H9 (cell line): ENCODE measurements at regions not wholly inside any gene's neighbourhood (a gene's known extent, or its start where the extent isn't known, plus 50 kb on each side); places are given as distances from the start of the nearest gene placed in this dataset.

Experiments
- DNase-seq: peaks from one replicate; pipeline ENCODE4 v3.0.0-alpha.2; 2017
- H2AFZ ChIP-seq: one replicate; pipeline ENCODE4 v1.6.1; 2013; ENCODE audit warnings: mild to moderate bottlenecking, low read length, control low read depth, moderate library complexity
- H2AK5ac ChIP-seq: 2 replicates; pipeline ENCODE4 v1.6.1; 2013; ENCODE audit warnings: low read length, control low read depth, mixed read lengths; ENCODE audit not compliant: insufficient read length
- H2BK120ac ChIP-seq: one replicate; pipeline ENCODE4 v1.6.1; 2013; ENCODE audit warnings: low read depth, mild to moderate bottlenecking, low read length, control low read depth, inconsistent platforms; ENCODE audit not compliant: poor library complexity, severe bottlenecking
- H2BK12ac ChIP-seq: 2 replicates; pipeline ENCODE4 v1.6.1; 2013; ENCODE audit warnings: low read length, control low read depth, mixed read lengths, low read depth; ENCODE audit not compliant: insufficient read length
- H2BK15ac ChIP-seq: 2 replicates; pipeline ENCODE4 v1.6.1; 2013; ENCODE audit warnings: low read depth, low read length, control low read depth
- H2BK20ac ChIP-seq: one replicate; pipeline ENCODE4 v1.6.1; 2013; ENCODE audit warnings: low read depth, mild to moderate bottlenecking, low read length, control low read depth, inconsistent platforms; ENCODE audit not compliant: poor library complexity, severe bottlenecking
- H2BK5ac ChIP-seq: 2 replicates; pipeline ENCODE4 v1.6.1; 2013; ENCODE audit warnings: low read length, control low read depth, mixed read lengths; ENCODE audit not compliant: insufficient read length
- H3K14ac ChIP-seq: 2 replicates; pipeline ENCODE4 v1.6.1; 2013; ENCODE audit warnings: low read length, control low read depth; ENCODE audit not compliant: insufficient read depth
- H3K18ac ChIP-seq: 2 replicates; pipeline ENCODE4 v1.6.1; 2013; ENCODE audit warnings: low read depth, mild to moderate bottlenecking, mixed read lengths, low read length, control low read depth; ENCODE audit not compliant: insufficient read length
- H3K23ac ChIP-seq: 2 replicates; pipeline ENCODE4 v1.6.1; 2013; ENCODE audit warnings: low read length, control low read depth, mixed read lengths, low read depth; ENCODE audit not compliant: insufficient read length
- H3K23me2 ChIP-seq: 2 replicates; pipeline ENCODE4 v1.6.1; 2013; ENCODE audit warnings: low read depth, mild to moderate bottlenecking, mixed read lengths, low read length, control low read depth; ENCODE audit not compliant: insufficient read length, poor library complexity, severe bottlenecking
- H3K27ac ChIP-seq: 2 replicates; pipeline ENCODE4 v1.5.1; 2013; ENCODE audit warnings: low read length, control low read depth, mixed read lengths, low read depth; ENCODE audit not compliant: insufficient read length
- H3K27me3 ChIP-seq: 2 replicates; pipeline ENCODE4 v1.6.1; 2013; ENCODE audit warnings: low read length, control low read depth, inconsistent platforms; ENCODE audit not compliant: insufficient read depth
- H3K4ac ChIP-seq: 2 replicates; pipeline ENCODE4 v1.6.1; 2013; ENCODE audit warnings: low read depth, mild to moderate bottlenecking, control low read depth, inconsistent platforms, low read length, moderate library complexity
- H3K4me1 ChIP-seq: 2 replicates; pipeline ENCODE4 v1.6.1; 2013; ENCODE audit warnings: low read length, control low read depth, inconsistent platforms; ENCODE audit not compliant: insufficient read depth
- H3K4me2 ChIP-seq: 2 replicates; pipeline ENCODE4 v1.6.1; 2013; ENCODE audit warnings: low read length, control low read depth, mixed read lengths; ENCODE audit not compliant: insufficient read length, insufficient read depth
- H3K56ac ChIP-seq: 2 replicates; pipeline ENCODE4 v1.6.1; 2013; ENCODE audit warnings: low read depth, mild to moderate bottlenecking, mixed read lengths, low read length, control low read depth; ENCODE audit not compliant: insufficient read length
- H3K79me1 ChIP-seq: 2 replicates; pipeline ENCODE4 v1.6.1; 2013; ENCODE audit warnings: low read depth, mild to moderate bottlenecking, moderate library complexity, low read length, control low read depth, inconsistent platforms; ENCODE audit not compliant: insufficient read depth, poor library complexity, severe bottlenecking
- H3K79me2 ChIP-seq: 2 replicates; pipeline ENCODE4 v1.6.1; 2013; ENCODE audit warnings: low read length, control low read depth, inconsistent platforms; ENCODE audit not compliant: insufficient read depth
- H3K9ac ChIP-seq: 2 replicates; pipeline ENCODE4 v1.6.1; 2013; ENCODE audit warnings: low read length, control low read depth, mixed read lengths; ENCODE audit not compliant: insufficient read length; ENCODE audit errors: extremely low read depth
- H3K9me3 ChIP-seq: one replicate; pipeline ENCODE4 v1.6.1; 2013; ENCODE audit warnings: low read depth, low read length, inconsistent platforms; ENCODE audit not compliant: control insufficient read depth
- H3T11ph ChIP-seq: one replicate; pipeline ENCODE4 v1.6.1; 2013; ENCODE audit warnings: mild to moderate bottlenecking, low read length, control low read depth, inconsistent platforms
- H4K20me1 ChIP-seq: one replicate; pipeline ENCODE4 v1.6.1; 2013; ENCODE audit not compliant: control insufficient read depth, insufficient read length, insufficient read depth
- H4K5ac ChIP-seq: 2 replicates; pipeline ENCODE4 v1.6.1; 2013; ENCODE audit warnings: low read depth, mild to moderate bottlenecking, mixed read lengths, low read length, control low read depth; ENCODE audit not compliant: insufficient read length
- H4K8ac ChIP-seq: replicated peaks from 2 replicates; pipeline ENCODE4 v1.6.1; 2013; ENCODE audit warnings: low read length, control low read depth, mixed read lengths, low read depth; ENCODE audit not compliant: insufficient read length
- H4K91ac ChIP-seq: 2 replicates; pipeline ENCODE4 v1.6.1; 2013; ENCODE audit warnings: low read depth, mild to moderate bottlenecking, moderate library complexity, mixed read lengths, low read length, control low read depth; ENCODE audit not compliant: insufficient read length
- H3K27ac Mint-ChIP-seq, 3 experiments: 2 replicates in 2 of 3; 3 replicates in 1 of 3; pipeline ENCODE4 v1.8.0; 2020 to 2021; ENCODE audit warnings: mixed read lengths in 3 of 3, mild to moderate bottlenecking in 1 of 3, moderate library complexity in 1 of 3
- H3K27me3 Mint-ChIP-seq: 2 replicates; pipeline ENCODE4 v1.8.0; 2021; ENCODE audit warnings: low read depth, mild to moderate bottlenecking, moderate library complexity, mixed read lengths
- H3K36me3 Mint-ChIP-seq, 3 experiments: 2 replicates in 2 of 3; 3 replicates in 1 of 3; pipeline ENCODE4 v1.8.0; 2020 to 2021; ENCODE audit warnings: low read depth in 3 of 3, mixed read lengths in 3 of 3; ENCODE audit not compliant: insufficient read depth in 1 of 3
- H3K4me1 Mint-ChIP-seq, 2 experiments: 2 replicates each; pipeline ENCODE4 v1.8.0; 2020; ENCODE audit warnings: mixed read lengths in 2 of 2
- H3K4me3 Mint-ChIP-seq, 2 experiments: 2 replicates in 1 of 2; 3 replicates in 1 of 2; pipeline ENCODE4 v1.8.0; 2020 to 2021; ENCODE audit warnings: mild to moderate bottlenecking in 2 of 2, mixed read lengths in 2 of 2, moderate library complexity in 1 of 2
- H3K9me3 Mint-ChIP-seq, 2 experiments: 2 replicates in 1 of 2; 3 replicates in 1 of 2; pipeline ENCODE4 v1.8.0; 2020; ENCODE audit warnings: mild to moderate bottlenecking in 2 of 2, mixed read lengths in 2 of 2, moderate library complexity in 1 of 2
- CTCF ChIP-seq: fragments of 200-600 bp; sonication (generic); conservative IDR thresholded peaks from 3 replicates; pipeline ENCODE4 v1.8.0; 2021; ENCODE audit warnings: antibody characterized with exemption, mild to moderate bottlenecking
- WGBS: extraction: QIAGEN DNeasy Blood & Tissue Kit; methylation state at CpG from one replicate; pipeline ENCODE4 v1.1.7; 2013; ENCODE audit warnings: missing lambda C conversion rate, low lambda C conversion rate, mixed read lengths; ENCODE audit not compliant: insufficient read length; ENCODE audit errors: extremely low coverage; 5-methylcytosine and 5-hydroxymethylcytosine counted together

GRCh38 chr9:74096420-74096819 is 400.7 kb upstream of the RORB start:
- Histone ChIP-seq H3K9me3 (peaks cover 9% of the 10 kb centered on the region), H3K27ac (no peak overlapping the region), H3K18ac (no peak overlapping the region), H3K4ac (no peak overlapping the region), H4K91ac (no peak overlapping the region), H3K23me2 (peaks cover 4% of the 10 kb centered on the region), H3K9ac (no peak overlapping the region), H3K27me3 (no peaks in the 10 kb centered on the region), H3K4me1 (no peaks in the 10 kb centered on the region), H3K79me1 (no peaks in the 10 kb centered on the region), H2BK12ac (no peak overlapping the region), H3K79me2 (no peaks in the 10 kb centered on the region), H3K23ac (no peak overlapping the region), H2BK20ac (no peak overlapping the region), H3K4me2 (no peak overlapping the region), H3K56ac (no peak overlapping the region), H2AFZ (no peak overlapping the region), H4K8ac (no peak overlapping the region), H2AK5ac (no peak overlapping the region), H4K5ac (no peak overlapping the region), H3K14ac (no peak overlapping the region), H2BK5ac (no peak overlapping the region), H2BK120ac (no peak overlapping the region), H2BK15ac (no peak overlapping the region), H4K20me1 (no peaks in the 10 kb centered on the region), H3T11ph (no peak overlapping the region)
- peaks cover 39 to 50% of the 10 kb centered on the region in 2 experiments for H3K9me3 Mint-ChIP-seq
- WGBS = no CpG with 5 or more reads among the region's 2 CpGs
- H3K4me3 Mint-ChIP-seq = no peak overlapping the region
- peaks cover 88 to 92% (median 90%) of the 10 kb centered on the region in 3 experiments for H3K36me3 Mint-ChIP-seq
- DNase-seq = no peak
- no peak for TF ChIP-seq CTCF
- H3K4me1 Mint-ChIP-seq = peaks cover 27 to 30% of the 10 kb centered on the region in 2 experiments
- no peaks in the 10 kb centered on the region; the same call in 1 of the 2 replicates for H3K27me3 Mint-ChIP-seq
- H3K27ac Mint-ChIP-seq = no peak overlapping the region
